Mesenchymal stem cell (in vitro differentiated cells and primary cell): ENCODE measurements at regions not wholly inside any gene's neighbourhood (a gene's known extent, or its start where the extent isn't known, plus 50 kb on each side); places are given as distances from the start of the nearest gene placed in this dataset.
A peak's percentile ranks its signal among the peaks of the same experiment; 100 is the strongest.
"Not testable (repeated sequence)": the region's sequence is repeated elsewhere in the genome, so short reads cannot be mapped to it uniquely, and the experiment has no call there.

ENCODE experiments used
- DNase-seq: peaks from one replicate; pipeline ENCODE4 v3.0.0-alpha.2; 2013
- H2AFZ ChIP-seq: one replicate; pipeline ENCODE4 v1.6.1; 2013; ENCODE audit warnings: low read depth, mild to moderate bottlenecking, control low read depth, inconsistent platforms, low read length, moderate library complexity
- H2AK5ac ChIP-seq: 2 replicates; pipeline ENCODE4 v1.6.1; 2013; ENCODE audit warnings: low read length, moderate library complexity, mild to moderate bottlenecking, inconsistent platforms; ENCODE audit not compliant: severe bottlenecking
- H2BK120ac ChIP-seq: one replicate; pipeline ENCODE4 v1.6.1; 2013; ENCODE audit warnings: low read depth, mild to moderate bottlenecking, inconsistent platforms, low read length, moderate library complexity
- H2BK12ac ChIP-seq, 2 experiments: one replicate each; pipeline ENCODE4 v1.6.1; 2013; ENCODE audit warnings: inconsistent platforms in 2 of 2, low read length in 2 of 2, mild to moderate bottlenecking in 2 of 2, moderate library complexity in 2 of 2, control low read depth in 1 of 2
- H2BK15ac ChIP-seq: one replicate; pipeline ENCODE4 v1.6.1; 2013; ENCODE audit warnings: mild to moderate bottlenecking, low read depth, inconsistent platforms; ENCODE audit not compliant: poor library complexity, severe bottlenecking
- H2BK5ac ChIP-seq: 2 replicates; pipeline ENCODE4 v1.6.1; 2013; ENCODE audit warnings: low read depth, mild to moderate bottlenecking, low read length, control low read depth, inconsistent platforms; ENCODE audit not compliant: poor library complexity, severe bottlenecking
- H3K14ac ChIP-seq, 2 experiments: one replicate each; pipeline ENCODE4 v1.6.1; 2013; ENCODE audit warnings: inconsistent platforms in 2 of 2, low read length in 2 of 2, control low read depth in 1 of 2, mild to moderate bottlenecking in 1 of 2, moderate library complexity in 1 of 2
- H3K18ac ChIP-seq, 2 experiments: one replicate each; pipeline ENCODE4 v1.6.1; 2013; ENCODE audit warnings: inconsistent platforms in 2 of 2, low read length in 2 of 2, control low read depth in 1 of 2, low read depth in 1 of 2, mild to moderate bottlenecking in 1 of 2
- H3K23ac ChIP-seq, 2 experiments: one replicate each; pipeline ENCODE4 v1.6.1; 2013; ENCODE audit warnings: inconsistent platforms in 2 of 2, low read length in 2 of 2, mild to moderate bottlenecking in 2 of 2, moderate library complexity in 2 of 2, control low read depth in 1 of 2
- H3K27ac ChIP-seq: 2 replicates; pipeline ENCODE4 v1.5.1; 2013; ENCODE audit warnings: mild to moderate bottlenecking, moderate library complexity, low read length, control low read depth, inconsistent platforms; ENCODE audit not compliant: poor library complexity, severe bottlenecking
- H3K27me3 ChIP-seq, 2 experiments: 2 replicates each; pipeline versions ENCODE4 v1.6.1 to v1.7.0; 2013; ENCODE audit warnings: low read length in 2 of 2, mild to moderate bottlenecking in 2 of 2, moderate library complexity in 2 of 2, control low read depth in 1 of 2, inconsistent platforms in 1 of 2; ENCODE audit not compliant: control insufficient read depth in 1 of 2, insufficient read depth in 1 of 2
- H3K36me3 ChIP-seq, 2 experiments: 2 replicates each; pipeline versions ENCODE4 v1.6.1 to v1.7.0; 2013; ENCODE audit warnings: low read length in 2 of 2, control low read depth in 1 of 2, inconsistent platforms in 1 of 2, low read depth in 1 of 2, mild to moderate bottlenecking in 1 of 2; ENCODE audit not compliant: insufficient read depth in 2 of 2, control insufficient read depth in 1 of 2
- H3K4ac ChIP-seq, 2 experiments: one replicate each; pipeline ENCODE4 v1.6.1; 2013; ENCODE audit warnings: inconsistent platforms in 2 of 2, low read length in 2 of 2, mild to moderate bottlenecking in 2 of 2, moderate library complexity in 2 of 2, control low read depth in 1 of 2, low read depth in 1 of 2
- H3K4me1 ChIP-seq: 2 replicates; pipeline ENCODE4 v1.6.1; 2013; ENCODE audit warnings: low read depth, low read length, control low read depth; ENCODE audit not compliant: control insufficient read depth, insufficient read depth
- H3K4me2 ChIP-seq: 2 replicates; pipeline ENCODE4 v1.6.1; 2013; ENCODE audit warnings: low read length, mild to moderate bottlenecking, inconsistent platforms; ENCODE audit not compliant: poor library complexity, severe bottlenecking
- H3K4me3 ChIP-seq, 2 experiments: 2 replicates each; pipeline versions ENCODE4 v1.5.1 to v1.7.0; 2013; ENCODE audit warnings: low read length in 2 of 2, mild to moderate bottlenecking in 2 of 2, control low read depth in 1 of 2, low read depth in 1 of 2; ENCODE audit not compliant: insufficient read depth in 1 of 2
- H3K79me1 ChIP-seq: replicated peaks from 2 replicates; pipeline ENCODE4 v1.6.1; 2013; ENCODE audit warnings: mild to moderate bottlenecking, control low read depth, low read length, inconsistent platforms; ENCODE audit not compliant: poor library complexity, severe bottlenecking
- H3K9ac ChIP-seq: 2 replicates; pipeline ENCODE4 v1.7.0; 2013; ENCODE audit warnings: mild to moderate bottlenecking, low read length, moderate library complexity
- H3K9me3 ChIP-seq: 2 replicates; pipeline ENCODE4 v1.7.0; 2013; ENCODE audit warnings: mild to moderate bottlenecking, low read length; ENCODE audit not compliant: control insufficient read depth
- H4K8ac ChIP-seq: one replicate; pipeline ENCODE4 v1.6.1; 2013; ENCODE audit warnings: inconsistent platforms, mild to moderate bottlenecking, low read length, moderate library complexity
- H4K91ac ChIP-seq: one replicate; pipeline ENCODE4 v1.6.1; 2013; ENCODE audit warnings: mild to moderate bottlenecking, low read length, inconsistent platforms
- WGBS: methylation state at CpG from one replicate; pipeline ENCODE4 v1.1.7; 2013; ENCODE audit warnings: mixed read lengths; 5-methylcytosine and 5-hydroxymethylcytosine counted together

- H3K18ac ChIP-seq = no peak overlapping the region
- no peak overlapping the region for H3K23ac ChIP-seq
- no peak overlapping the region for H3K4me2 ChIP-seq
- 87% methylated on average over 15 of the region's 15 CpGs for WGBS
- DNase-seq = no peak
- no peaks in the 10 kb centered on the region for H3K9me3 ChIP-seq
- H2AFZ ChIP-seq = no peak overlapping the region
- no peak overlapping the region for H2BK12ac ChIP-seq
- H3K79me1 ChIP-seq = no peaks in the 10 kb centered on the region
- H3K9ac ChIP-seq = peak overlapping the region; percentile 13
- H4K8ac ChIP-seq = no peak overlapping the region
- no peak overlapping the region for H2BK15ac ChIP-seq
- H2BK120ac ChIP-seq = no peak overlapping the region
- no peak overlapping the region for H3K4ac ChIP-seq
- no peak overlapping the region for H3K14ac ChIP-seq
- H2AK5ac ChIP-seq = no peak overlapping the region
- peak overlapping the region in 1 of 2 experiments; percentile 1 for H3K4me3 ChIP-seq
- H3K27me3 ChIP-seq = peaks cover 0 to 5% of the 10 kb centered on the region in 2 experiments
- H4K91ac ChIP-seq = no peak overlapping the region
- H3K4me1 ChIP-seq = peaks cover 2% of the 10 kb centered on the region
- no peak overlapping the region for H2BK5ac ChIP-seq
- H3K36me3 ChIP-seq = no peaks in the 10 kb centered on the region
- no peak overlapping the region for H3K27ac ChIP-seq
Observed at GRCh38 chr4:54402880-54403480, 173.9 kb downstream of the PDGFRA start.

GRCh38 chr4:54403700-54404453 lies 174.8 kb downstream of the PDGFRA start:
- Histone ChIP-seq H2AFZ (no peak overlapping the region), H3K79me1 (no peaks in the 10 kb centered on the region), H4K8ac (no peak overlapping the region), H2BK12ac (no peak overlapping the region), H3K4me1 (peaks cover 2% of the 10 kb centered on the region), H3K18ac (no peak overlapping the region), H3K4me3 (no peak overlapping the region), H3K4ac (no peak overlapping the region), H3K9me3 (no peaks in the 10 kb centered on the region), H3K23ac (no peak overlapping the region), H4K91ac (no peak overlapping the region), H2BK5ac (no peak overlapping the region), H2AK5ac (no peak overlapping the region), H2BK15ac (no peak overlapping the region), H3K9ac (no peak overlapping the region), H3K36me3 (no peaks in the 10 kb centered on the region), H3K14ac (no peak overlapping the region), H3K27ac (no peak overlapping the region), H3K4me2 (no peak overlapping the region), H3K27me3 (peaks cover 0 to 5% of the 10 kb centered on the region in 2 experiments), H2BK120ac (no peak overlapping the region)
- DNase-seq = no peak
- WGBS = 97% methylated on average over 5 of the region's 5 CpGs

GRCh38 chr4:54409270-54409817 lies 180.3 kb downstream of the PDGFRA start:
- not testable (repeated sequence) for H3K4me2 ChIP-seq

DNA sequence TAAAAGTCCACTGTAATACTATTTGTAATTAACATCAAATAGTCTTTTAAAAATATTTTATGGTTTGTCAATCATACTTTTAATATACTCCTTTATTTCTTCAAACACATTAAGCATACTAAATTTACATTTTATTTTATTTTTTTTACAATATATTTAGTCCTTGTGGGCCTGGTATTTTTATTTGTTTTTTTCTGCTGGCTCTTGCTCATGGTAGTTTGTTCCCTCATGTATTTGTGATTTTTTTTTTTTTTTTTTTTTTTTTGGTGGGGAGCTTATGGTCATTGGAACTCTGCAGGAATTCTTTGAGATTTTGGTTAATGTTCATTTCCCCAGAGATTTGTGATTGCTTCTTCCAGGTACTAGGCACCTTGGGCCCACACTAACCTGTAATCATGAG lies 185.5 kb downstream of the PDGFRA start:
- no peaks in the 10 kb centered on the region for H3K27me3 ChIP-seq
- H2AK5ac ChIP-seq = no peak overlapping the region
- H3K14ac ChIP-seq = no peak overlapping the region
- no peak overlapping the region for H2BK12ac ChIP-seq
- H3K4me3 ChIP-seq = no peak overlapping the region
- H2AFZ ChIP-seq = no peak overlapping the region
- H3K23ac ChIP-seq = no peak overlapping the region
- DNase-seq = no peak
- H3K36me3 ChIP-seq = no peaks in the 10 kb centered on the region
- no peak overlapping the region for H3K9ac ChIP-seq
- H4K91ac ChIP-seq = no peak overlapping the region
- no peak overlapping the region for H3K27ac ChIP-seq
- H2BK15ac ChIP-seq = no peak overlapping the region
- H3K79me1 ChIP-seq = no peaks in the 10 kb centered on the region
- no peaks in the 10 kb centered on the region for H3K4me1 ChIP-seq
- no peak overlapping the region for H3K18ac ChIP-seq
- H2BK120ac ChIP-seq = no peak overlapping the region
- no peak overlapping the region for H3K4me2 ChIP-seq
- H3K4ac ChIP-seq = no peak overlapping the region
- no peak overlapping the region for H4K8ac ChIP-seq
- H3K9me3 ChIP-seq = peaks cover 35% of the 10 kb centered on the region
- no peak overlapping the region for H2BK5ac ChIP-seq

More at GRCh38 chr4:54409270-54409817, 180.3 kb downstream of the PDGFRA start:
- H3K4me1 ChIP-seq, H2AK5ac ChIP-seq, H4K91ac ChIP-seq, H3K4ac ChIP-seq, H2BK15ac ChIP-seq, H2BK5ac ChIP-seq, DNase-seq, H3K9ac ChIP-seq, H3K79me1 ChIP-seq, H3K27ac ChIP-seq, H2BK12ac ChIP-seq, H3K14ac ChIP-seq, H4K8ac ChIP-seq, H2BK120ac ChIP-seq, H3K4me3 ChIP-seq, H3K18ac ChIP-seq, H3K27me3 ChIP-seq, H3K36me3 ChIP-seq, H2AFZ ChIP-seq, H3K23ac ChIP-seq: not testable (repeated sequence)
- WGBS = 75% methylated on average over 7 of the region's 7 CpGs
- H3K9me3 ChIP-seq = peaks cover 17% of the 10 kb centered on the region
